Gastroesophageal sphincter (tissue), 3 donors: ENCODE measurements at regions not wholly inside any gene's neighbourhood (a gene's known extent, or its start where the extent isn't known, plus 50 kb on each side); places are given as distances from the start of the nearest gene placed in this dataset.

Experiments
- POLR2A ChIP-seq, 2 donors: fragments of 450-650 bp; IDR thresholded peaks; one replicate each; pipeline ENCODE4 v1.6.1; 2017; ENCODE audit warnings: antibody characterized with exemption in 2 of 2, mild to moderate bottlenecking in 2 of 2, moderate library complexity in 1 of 2
- TF ChIP-seq, protein P1 (sequence below), 4 experiments: fragments of 200-600 bp in 2 of 4; fragments of 450-650 bp in 2 of 4; sonication (generic) in 1 of 4; IDR thresholded peaks; one replicate each; pipeline ENCODE4 v1.5.1; 2017 to 2019; ENCODE audit warnings: antibody characterized with exemption in 4 of 4, mild to moderate bottlenecking in 2 of 4, moderate library complexity in 2 of 4

DNA sequence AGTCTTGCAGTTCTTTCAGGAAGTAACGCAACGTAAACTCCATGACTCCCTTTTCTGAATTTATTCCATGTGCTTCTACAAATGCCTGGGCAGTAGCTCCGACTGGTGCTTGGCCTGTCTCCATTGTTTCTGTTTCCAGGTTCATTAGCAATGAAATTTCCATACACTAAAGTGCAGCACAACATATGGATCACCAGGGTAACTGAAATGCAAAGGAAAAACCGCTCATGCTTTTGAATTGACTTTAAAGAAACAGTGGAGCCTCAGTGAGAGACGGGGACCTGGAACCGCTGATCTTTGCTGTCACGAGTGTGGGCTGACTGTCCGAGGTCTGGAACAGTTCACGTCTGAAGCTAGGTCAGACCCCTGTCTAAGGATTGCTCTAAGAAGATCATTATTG, 126.5 kb upstream of the IGFBP3 start:
- TF ChIP-seq, protein P1, sequence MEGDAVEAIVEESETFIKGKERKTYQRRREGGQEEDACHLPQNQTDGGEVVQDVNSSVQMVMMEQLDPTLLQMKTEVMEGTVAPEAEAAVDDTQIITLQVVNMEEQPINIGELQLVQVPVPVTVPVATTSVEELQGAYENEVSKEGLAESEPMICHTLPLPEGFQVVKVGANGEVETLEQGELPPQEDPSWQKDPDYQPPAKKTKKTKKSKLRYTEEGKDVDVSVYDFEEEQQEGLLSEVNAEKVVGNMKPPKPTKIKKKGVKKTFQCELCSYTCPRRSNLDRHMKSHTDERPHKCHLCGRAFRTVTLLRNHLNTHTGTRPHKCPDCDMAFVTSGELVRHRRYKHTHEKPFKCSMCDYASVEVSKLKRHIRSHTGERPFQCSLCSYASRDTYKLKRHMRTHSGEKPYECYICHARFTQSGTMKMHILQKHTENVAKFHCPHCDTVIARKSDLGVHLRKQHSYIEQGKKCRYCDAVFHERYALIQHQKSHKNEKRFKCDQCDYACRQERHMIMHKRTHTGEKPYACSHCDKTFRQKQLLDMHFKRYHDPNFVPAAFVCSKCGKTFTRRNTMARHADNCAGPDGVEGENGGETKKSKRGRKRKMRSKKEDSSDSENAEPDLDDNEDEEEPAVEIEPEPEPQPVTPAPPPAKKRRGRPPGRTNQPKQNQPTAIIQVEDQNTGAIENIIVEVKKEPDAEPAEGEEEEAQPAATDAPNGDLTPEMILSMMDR (IDR thresholded peaks at IDR 0.05): no peak
- no peak for TF ChIP-seq POLR2A (IDR thresholded peaks at IDR 0.05)
